K562 (cell line): ENCODE measurements at regions not wholly inside any gene's neighbourhood (a gene's known extent, or its start where the extent isn't known, plus 50 kb on each side); places are given as distances from the start of the nearest gene placed in this dataset.

Source experiments
- CBFA2T2 ChIP-seq: fragments of 450-650 bp; conservative IDR thresholded peaks from 2 replicates; pipeline ENCODE4 v1.6.1; 2017; ENCODE audit warnings: mild to moderate bottlenecking
- EHMT2 ChIP-seq: fragments of 450-650 bp; IDR thresholded peaks from 2 replicates; pipeline ENCODE4 v1.6.1; 2018; ENCODE audit warnings: antibody characterized with exemption
- KHSRP ChIP-seq: fragments of 450-650 bp; IDR thresholded peaks from 2 replicates; pipeline ENCODE4 v1.6.1; 2017
- NCOA1 ChIP-seq: fragments of 450-650 bp; IDR thresholded peaks from 2 replicates; pipeline ENCODE4 v1.6.1; 2016; ENCODE audit warnings: low read depth
- SP2 ChIP-seq: IDR thresholded peaks from 2 replicates; pipeline ENCODE4 v1.6.1; 2011; ENCODE audit warnings: mild to moderate bottlenecking, low read depth, low read length, moderate library complexity; ENCODE audit not compliant: poor library complexity, severe bottlenecking; ENCODE audit errors: extremely low read depth
- TF ChIP-seq, protein P1 (sequence below): sonication (generic); formaldehyde crosslinking; IDR thresholded peaks from 2 replicates; pipeline ENCODE4 v1.8.0; 2022; ENCODE audit warnings: mild to moderate bottlenecking, missing genetic modification reagents
- TF ChIP-seq, protein P2 (sequence below): fragments of 250-450 bp; sonication (Bioruptor Pico); IDR thresholded peaks from 2 replicates; pipeline ENCODE4 v1.9.0; 2021; ENCODE audit warnings: mild to moderate bottlenecking
- TF ChIP-seq, protein P3 (sequence below): sonication (generic); formaldehyde crosslinking; IDR thresholded peaks from 2 replicates; pipeline ENCODE4 v1.8.0; 2022; ENCODE audit warnings: mild to moderate bottlenecking, low read depth, missing genetic modification reagents

DNA sequence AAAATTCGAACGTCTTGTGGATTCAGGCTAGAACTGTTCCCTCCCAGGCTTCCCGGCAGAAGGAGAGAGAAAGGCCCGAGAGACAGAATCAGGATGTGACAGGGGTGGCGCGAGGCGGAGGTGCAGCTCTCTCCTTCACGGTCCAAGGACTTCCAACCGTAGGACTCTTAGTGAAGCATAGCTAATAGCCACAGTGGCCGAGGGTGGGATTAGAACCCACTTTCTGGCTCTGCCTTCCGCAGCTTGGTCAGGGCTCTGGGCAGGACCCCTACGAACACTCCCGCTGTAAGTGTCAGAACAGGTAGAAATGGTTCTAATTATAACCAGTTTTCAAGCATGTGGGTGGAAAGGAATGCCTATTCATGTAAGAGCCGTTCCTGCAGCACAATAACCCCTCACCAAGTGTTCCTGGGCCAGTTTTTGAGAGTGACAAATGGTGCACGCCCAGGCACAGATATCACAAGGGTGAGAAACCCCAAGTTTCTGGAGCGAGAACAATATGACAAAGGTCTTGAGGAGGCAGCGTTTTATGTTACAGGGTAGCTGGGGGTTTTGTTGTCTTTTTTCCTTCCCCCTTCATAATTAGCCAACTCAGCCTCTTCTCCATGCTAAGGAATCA, 86.4 kb downstream of the SYF2 start (continued):
- TF ChIP-seq, protein P1, sequence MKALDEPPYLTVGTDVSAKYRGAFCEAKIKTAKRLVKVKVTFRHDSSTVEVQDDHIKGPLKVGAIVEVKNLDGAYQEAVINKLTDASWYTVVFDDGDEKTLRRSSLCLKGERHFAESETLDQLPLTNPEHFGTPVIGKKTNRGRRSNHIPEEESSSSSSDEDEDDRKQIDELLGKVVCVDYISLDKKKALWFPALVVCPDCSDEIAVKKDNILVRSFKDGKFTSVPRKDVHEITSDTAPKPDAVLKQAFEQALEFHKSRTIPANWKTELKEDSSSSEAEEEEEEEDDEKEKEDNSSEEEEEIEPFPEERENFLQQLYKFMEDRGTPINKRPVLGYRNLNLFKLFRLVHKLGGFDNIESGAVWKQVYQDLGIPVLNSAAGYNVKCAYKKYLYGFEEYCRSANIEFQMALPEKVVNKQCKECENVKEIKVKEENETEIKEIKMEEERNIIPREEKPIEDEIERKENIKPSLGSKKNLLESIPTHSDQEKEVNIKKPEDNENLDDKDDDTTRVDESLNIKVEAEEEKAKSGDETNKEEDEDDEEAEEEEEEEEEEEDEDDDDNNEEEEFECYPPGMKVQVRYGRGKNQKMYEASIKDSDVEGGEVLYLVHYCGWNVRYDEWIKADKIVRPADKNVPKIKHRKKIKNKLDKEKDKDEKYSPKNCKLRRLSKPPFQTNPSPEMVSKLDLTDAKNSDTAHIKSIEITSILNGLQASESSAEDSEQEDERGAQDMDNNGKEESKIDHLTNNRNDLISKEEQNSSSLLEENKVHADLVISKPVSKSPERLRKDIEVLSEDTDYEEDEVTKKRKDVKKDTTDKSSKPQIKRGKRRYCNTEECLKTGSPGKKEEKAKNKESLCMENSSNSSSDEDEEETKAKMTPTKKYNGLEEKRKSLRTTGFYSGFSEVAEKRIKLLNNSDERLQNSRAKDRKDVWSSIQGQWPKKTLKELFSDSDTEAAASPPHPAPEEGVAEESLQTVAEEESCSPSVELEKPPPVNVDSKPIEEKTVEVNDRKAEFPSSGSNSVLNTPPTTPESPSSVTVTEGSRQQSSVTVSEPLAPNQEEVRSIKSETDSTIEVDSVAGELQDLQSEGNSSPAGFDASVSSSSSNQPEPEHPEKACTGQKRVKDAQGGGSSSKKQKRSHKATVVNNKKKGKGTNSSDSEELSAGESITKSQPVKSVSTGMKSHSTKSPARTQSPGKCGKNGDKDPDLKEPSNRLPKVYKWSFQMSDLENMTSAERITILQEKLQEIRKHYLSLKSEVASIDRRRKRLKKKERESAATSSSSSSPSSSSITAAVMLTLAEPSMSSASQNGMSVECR, result no peak
- TF ChIP-seq SP2 (no peak), NCOA1 (no peak), CBFA2T2 (no peak), KHSRP (no peak), EHMT2 (no peak)
- TF ChIP-seq, protein P2, sequence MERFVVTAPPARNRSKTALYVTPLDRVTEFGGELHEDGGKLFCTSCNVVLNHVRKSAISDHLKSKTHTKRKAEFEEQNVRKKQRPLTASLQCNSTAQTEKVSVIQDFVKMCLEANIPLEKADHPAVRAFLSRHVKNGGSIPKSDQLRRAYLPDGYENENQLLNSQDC (CRISPR knock-in tag), result no peak
- TF ChIP-seq, protein P3, sequence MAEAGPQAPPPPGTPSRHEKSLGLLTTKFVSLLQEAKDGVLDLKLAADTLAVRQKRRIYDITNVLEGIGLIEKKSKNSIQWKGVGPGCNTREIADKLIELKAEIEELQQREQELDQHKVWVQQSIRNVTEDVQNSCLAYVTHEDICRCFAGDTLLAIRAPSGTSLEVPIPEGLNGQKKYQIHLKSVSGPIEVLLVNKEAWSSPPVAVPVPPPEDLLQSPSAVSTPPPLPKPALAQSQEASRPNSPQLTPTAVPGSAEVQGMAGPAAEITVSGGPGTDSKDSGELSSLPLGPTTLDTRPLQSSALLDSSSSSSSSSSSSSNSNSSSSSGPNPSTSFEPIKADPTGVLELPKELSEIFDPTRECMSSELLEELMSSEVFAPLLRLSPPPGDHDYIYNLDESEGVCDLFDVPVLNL (CRISPR knock-in tag), result no peak
